SK-N-SH treated with all-trans-retinoic acid at 6 μM for 48 hours (cell line): ENCODE measurements at regions not wholly inside any gene's neighbourhood (a gene's known extent, or its start where the extent isn't known, plus 50 kb on each side); places are given as distances from the start of the nearest gene placed in this dataset.

Experiments used
- ATAC-seq: fragments of 200-7000 bp; cut with Tn5 transposase; 3 replicates; pipeline ENCODE4 v1.9.1; 2020; ENCODE audit warnings: mild to moderate bottlenecking, moderate library complexity
- ARNTL ChIP-seq: fragments of 450-650 bp; formaldehyde crosslinking; IDR thresholded peaks from 2 replicates; pipeline ENCODE4 v1.5.0; 2020; ENCODE audit warnings: low read depth, mild to moderate bottlenecking, moderate library complexity, borderline replicate concordance
- BACH2 ChIP-seq: fragments of 250-450 bp; sonication (Bioruptor Pico); IDR thresholded peaks from 2 replicates; pipeline ENCODE4 v1.9.0; 2021; ENCODE audit warnings: mild to moderate bottlenecking, borderline replicate concordance
- CREB5 ChIP-seq: fragments of 250-450 bp; sonication (Bioruptor Pico); IDR thresholded peaks from 2 replicates; pipeline ENCODE4 v1.5.1; 2020; ENCODE audit warnings: low read depth, mild to moderate bottlenecking, moderate library complexity
- CSDC2 ChIP-seq: fragments of 250-450 bp; sonication (Bioruptor Pico); IDR thresholded peaks from 2 replicates; pipeline ENCODE4 v1.5.0; 2020; ENCODE audit warnings: mild to moderate bottlenecking, moderate library complexity
- CSRNP3 ChIP-seq: fragments of 250-450 bp; sonication (Bioruptor Pico); IDR thresholded peaks from 2 replicates; pipeline ENCODE4 v1.5.1; 2021; ENCODE audit warnings: mild to moderate bottlenecking, moderate library complexity
- ESRRG ChIP-seq: fragments of 250-450 bp; sonication (Bioruptor Pico); IDR thresholded peaks from 2 replicates; pipeline ENCODE4 v1.6.1; 2021; ENCODE audit warnings: mild to moderate bottlenecking
- GLIS3 ChIP-seq: fragments of 250-450 bp; sonication (Bioruptor Pico); IDR thresholded peaks from 2 replicates; pipeline ENCODE4 v1.5.0; 2020; ENCODE audit warnings: mild to moderate bottlenecking, moderate library complexity
- ISL1 ChIP-seq: fragments of 250-450 bp; sonication (Bioruptor Pico); IDR thresholded peaks from 2 replicates; pipeline ENCODE4 v2.1.2; 2022; ENCODE audit warnings: mild to moderate bottlenecking, moderate library complexity
- OSR1 ChIP-seq: fragments of 250-450 bp; sonication (Bioruptor Pico); IDR thresholded peaks from 2 replicates; pipeline ENCODE4 v1.8.0; 2022; ENCODE audit warnings: moderate library complexity, mild to moderate bottlenecking, inconsistent platforms
- PATZ1 ChIP-seq: fragments of 250-450 bp; sonication (Bioruptor Pico); IDR thresholded peaks from 2 replicates; pipeline ENCODE4 v1.8.0; 2020; ENCODE audit warnings: mild to moderate bottlenecking, moderate library complexity, borderline replicate concordance
- POU6F1 ChIP-seq: fragments of 250-450 bp; sonication (Bioruptor Pico); IDR thresholded peaks from 2 replicates; pipeline ENCODE4 v1.8.0; 2021; ENCODE audit warnings: low read depth, mild to moderate bottlenecking, moderate library complexity, borderline replicate concordance
- PPARA ChIP-seq: fragments of 250-450 bp; sonication (Bioruptor Pico); IDR thresholded peaks from 2 replicates; pipeline ENCODE4 v1.5.0; 2020; ENCODE audit warnings: mild to moderate bottlenecking, borderline replicate concordance
- RARB ChIP-seq: fragments of 250-450 bp; sonication (Bioruptor Pico); IDR thresholded peaks from 2 replicates; pipeline ENCODE4 v1.8.0; 2021; ENCODE audit warnings: mild to moderate bottlenecking, moderate library complexity
- SNAI2 ChIP-seq: fragments of 250-450 bp; sonication (Bioruptor Pico); IDR thresholded peaks from 2 replicates; pipeline ENCODE4 v1.5.0; 2020; ENCODE audit warnings: mild to moderate bottlenecking, moderate library complexity
- TCF4 ChIP-seq: fragments of 250-450 bp; sonication (Bioruptor Pico); IDR thresholded peaks from 2 replicates; pipeline ENCODE4 v1.8.0; 2021; ENCODE audit warnings: mild to moderate bottlenecking, moderate library complexity, borderline replicate concordance
- TOX ChIP-seq: fragments of 250-450 bp; sonication (Bioruptor Pico); IDR thresholded peaks from 2 replicates; pipeline ENCODE4 v1.8.0; 2021; ENCODE audit warnings: mild to moderate bottlenecking, moderate library complexity, borderline replicate concordance
- TSHZ2 ChIP-seq: fragments of 250-450 bp; sonication (Bioruptor Pico); IDR thresholded peaks from 2 replicates; pipeline ENCODE4 v1.5.0; 2020; ENCODE audit warnings: mild to moderate bottlenecking, moderate library complexity
- ZC3H10 ChIP-seq: fragments of 250-450 bp; sonication (Bioruptor Pico); IDR thresholded peaks from 2 replicates; pipeline ENCODE4 v1.5.1; 2021; ENCODE audit warnings: mild to moderate bottlenecking, moderate library complexity
- ZFP30 ChIP-seq: fragments of 450-650 bp; formaldehyde crosslinking; IDR thresholded peaks from 2 replicates; pipeline ENCODE4 v1.5.0; 2022; ENCODE audit warnings: mild to moderate bottlenecking, moderate library complexity
- ZNF70 ChIP-seq: fragments of 450-650 bp; formaldehyde crosslinking; IDR thresholded peaks from 2 replicates; pipeline ENCODE4 v1.5.0; 2020; ENCODE audit warnings: mild to moderate bottlenecking, moderate library complexity
- ZNF8 ChIP-seq: fragments of 450-650 bp; formaldehyde crosslinking; IDR thresholded peaks from 2 replicates; pipeline ENCODE4 v1.5.0; 2020; ENCODE audit warnings: mild to moderate bottlenecking, moderate library complexity

GRCh38 chr1:228939881-228940392, 204.7 kb downstream of the RHOU start:
- TF ChIP-seq RARB (CRISPR knock-in tag) (no peak), TSHZ2 (no peak), SNAI2 (no peak), CREB5 (CRISPR knock-in tag) (no peak), ZNF8 (CRISPR knock-in tag) (no peak), ISL1 (CRISPR knock-in tag) (no peak), PPARA (no peak), ZNF70 (no peak), GLIS3 (CRISPR knock-in tag) (no peak), ARNTL (CRISPR knock-in tag) (no peak), CSDC2 (CRISPR knock-in tag) (no peak), ESRRG (no peak), CSRNP3 (no peak), OSR1 (CRISPR knock-in tag) (no peak)
- TF ChIP-seq, all 23 proteins: peak for 0
- ATAC-seq, result no peak

GRCh38 chr1:228940526-228940925, 205.2 kb downstream of the RHOU start:
- TF ChIP-seq PPARA (no peak), CSRNP3 (no peak), TCF4 (CRISPR knock-in tag) (no peak), POU6F1 (CRISPR knock-in tag) (no peak), ZC3H10 (CRISPR knock-in tag) (no peak), GLIS3 (CRISPR knock-in tag) (no peak), ESRRG (no peak), PATZ1 (CRISPR knock-in tag) (no peak), TOX (CRISPR knock-in tag) (no peak), BACH2 (CRISPR knock-in tag) (no peak), OSR1 (CRISPR knock-in tag) (no peak), ISL1 (CRISPR knock-in tag) (no peak), RARB (CRISPR knock-in tag) (no peak), CREB5 (CRISPR knock-in tag) (no peak), ZNF8 (CRISPR knock-in tag) (no peak), ARNTL (CRISPR knock-in tag) (no peak), ZFP30 (CRISPR knock-in tag) (no peak), TSHZ2 (no peak)
- no peak for ATAC-seq
